GM23248 (cell line): ENCODE measurements at regions not wholly inside any gene's neighbourhood (a gene's known extent, or its start where the extent isn't known, plus 50 kb on each side); places are given as distances from the start of the nearest gene placed in this dataset.

Experiments
- EZH2 ChIP-seq: fragments of 200-600 bp; sonication (generic); IDR thresholded peaks from 2 replicates; pipeline ENCODE4 v1.6.1; 2018; ENCODE audit warnings: antibody characterized with exemption, mild to moderate bottlenecking; ENCODE audit not compliant: insufficient read depth, poor library complexity, severe bottlenecking
- EZH2phosphoT487 ChIP-seq: fragments of 200-600 bp; sonication (generic); IDR thresholded peaks from 2 replicates; pipeline ENCODE4 v1.6.1; 2018; ENCODE audit warnings: antibody characterized with exemption, moderate library complexity, mild to moderate bottlenecking, low read depth; ENCODE audit not compliant: insufficient read depth

DNA sequence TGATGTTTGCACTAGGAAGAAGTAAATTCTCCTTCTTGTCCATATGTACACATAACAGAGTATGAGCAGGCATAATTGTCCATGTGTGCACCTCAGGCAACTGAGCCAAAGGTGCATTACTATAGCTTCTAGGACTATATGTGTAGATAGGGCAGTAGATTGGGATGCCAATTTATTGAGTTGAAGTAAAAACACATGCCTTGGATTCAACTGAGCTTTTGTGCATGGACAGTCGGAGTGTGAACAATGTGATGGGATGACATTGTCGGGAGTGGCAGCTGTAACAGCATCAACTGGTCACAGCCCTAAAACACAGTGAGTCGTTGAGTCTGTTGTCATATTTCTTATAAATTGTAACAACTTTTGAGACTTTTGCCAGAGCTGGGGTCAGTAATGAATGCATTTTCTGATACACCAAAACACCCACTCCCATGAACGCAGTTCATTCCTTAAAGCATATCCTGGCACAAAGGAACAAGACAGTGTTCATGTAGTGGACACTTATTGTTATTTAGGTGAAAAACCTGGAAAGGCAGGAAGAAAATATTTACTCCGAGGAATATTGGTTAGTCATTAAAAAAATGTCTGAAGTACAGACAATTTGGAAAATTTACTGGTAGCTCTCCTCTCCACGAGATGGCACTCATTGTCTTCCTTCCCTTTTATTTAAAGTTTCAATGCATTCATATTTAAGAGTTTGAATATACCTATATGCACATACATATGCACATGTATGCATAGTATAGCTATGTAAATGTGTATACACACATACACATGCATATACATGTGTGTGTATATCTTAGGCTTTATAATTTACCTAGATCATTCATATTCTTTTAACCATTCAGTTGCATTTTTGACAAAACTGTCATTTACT is 302.0 kb upstream of the STXBP5 start:
- TF ChIP-seq EZH2 (no peak), EZH2phosphoT487 (no peak)
